ENCODE measurements at regions not wholly inside any gene's neighbourhood (a gene's known extent, or its start where the extent isn't known, plus 50 kb on each side); places are given as distances from the start of the nearest gene placed in this dataset.

- H3K4me1 ChIP-seq (ENCODE audit: control insufficient read depth, extremely low read depth, insufficient read depth, low read length), result no peaks in the 10 kb centered on the region
- no peak for FAIRE-seq
- POLR2A ChIA-PET, result no interaction called here
- H3K4me2 ChIP-seq (ENCODE audit: insufficient read depth, low read length), result no peak overlapping the region
- intact Hi-C loops (cut with micrococcal nuclease), result no loop called here
- no peaks in the 10 kb centered on the region for H3K27me3 ChIP-seq (ENCODE audit: control insufficient read depth in 2 of 2, insufficient read depth in 2 of 2, low read length in 2 of 2)
- H3K9me1 ChIP-seq (replicated peaks; ENCODE audit: control insufficient read depth, extremely low read depth, insufficient read depth, low read length), result no peaks in the 10 kb centered on the region
- dilution Hi-C loops (cut with MboI; ENCODE audit: extremely low pct_ligation_motif_present, low sequenced_read_pairs), result no loop called here
- no peaks in the 10 kb centered on the region for H4K20me1 ChIP-seq (replicated peaks; ENCODE audit: control insufficient read depth, extremely low read depth, insufficient read depth, low read length)
- no peak for TF ChIP-seq EZH2 (IDR thresholded peaks at IDR 0.05; ENCODE audit: borderline replicate concordance, low read depth, low read length, severe bottlenecking)
- no peak for TF ChIP-seq JUN (IDR thresholded peaks at IDR 0.05; ENCODE audit: borderline replicate concordance, insufficient read depth, insufficient read length, low read depth)
- no peak for TF ChIP-seq POLR2AphosphoS5 (IDR thresholded peaks at IDR 0.05; ENCODE audit: insufficient read depth, low read depth, low read length)
- no peak for TF ChIP-seq MYC (IDR thresholded peaks at IDR 0.05; ENCODE audit: low read depth, low read length)
- no peak for TF ChIP-seq POLR2A (IDR thresholded peaks at IDR 0.05; ENCODE audit: low read depth, low read length)
- TF ChIP-seq, protein P1, sequence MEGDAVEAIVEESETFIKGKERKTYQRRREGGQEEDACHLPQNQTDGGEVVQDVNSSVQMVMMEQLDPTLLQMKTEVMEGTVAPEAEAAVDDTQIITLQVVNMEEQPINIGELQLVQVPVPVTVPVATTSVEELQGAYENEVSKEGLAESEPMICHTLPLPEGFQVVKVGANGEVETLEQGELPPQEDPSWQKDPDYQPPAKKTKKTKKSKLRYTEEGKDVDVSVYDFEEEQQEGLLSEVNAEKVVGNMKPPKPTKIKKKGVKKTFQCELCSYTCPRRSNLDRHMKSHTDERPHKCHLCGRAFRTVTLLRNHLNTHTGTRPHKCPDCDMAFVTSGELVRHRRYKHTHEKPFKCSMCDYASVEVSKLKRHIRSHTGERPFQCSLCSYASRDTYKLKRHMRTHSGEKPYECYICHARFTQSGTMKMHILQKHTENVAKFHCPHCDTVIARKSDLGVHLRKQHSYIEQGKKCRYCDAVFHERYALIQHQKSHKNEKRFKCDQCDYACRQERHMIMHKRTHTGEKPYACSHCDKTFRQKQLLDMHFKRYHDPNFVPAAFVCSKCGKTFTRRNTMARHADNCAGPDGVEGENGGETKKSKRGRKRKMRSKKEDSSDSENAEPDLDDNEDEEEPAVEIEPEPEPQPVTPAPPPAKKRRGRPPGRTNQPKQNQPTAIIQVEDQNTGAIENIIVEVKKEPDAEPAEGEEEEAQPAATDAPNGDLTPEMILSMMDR (IDR thresholded peaks at IDR 0.05; ENCODE audit: extremely low read depth in 1 of 2, insufficient read depth in 1 of 2, low read depth in 1 of 2, low read length in 2 of 2), result no peak
- TF ChIP-seq GATA2 (IDR thresholded peaks at IDR 0.05; ENCODE audit: insufficient read depth, insufficient read length, low read depth, low read length), result no peak
- TF ChIP-seq, protein P2, sequence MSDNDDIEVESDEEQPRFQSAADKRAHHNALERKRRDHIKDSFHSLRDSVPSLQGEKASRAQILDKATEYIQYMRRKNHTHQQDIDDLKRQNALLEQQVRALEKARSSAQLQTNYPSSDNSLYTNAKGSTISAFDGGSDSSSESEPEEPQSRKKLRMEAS (IDR thresholded peaks at IDR 0.05; ENCODE audit: insufficient read depth, insufficient read length), result no peak
- no peak for TF ChIP-seq FOS (IDR thresholded peaks at IDR 0.05; ENCODE audit: borderline replicate concordance, insufficient read depth, low read length)
- no peak for DNase-seq (ENCODE audit: low read depth, low spot score)
- no peaks in the 10 kb centered on the region for H3K9me3 ChIP-seq (replicated peaks; ENCODE audit: control insufficient read depth, insufficient read depth, low read length)
- no peak overlapping the region for H2AFZ ChIP-seq (ENCODE audit: low read depth, low read length)
- no TSS peak for BruUV-seq (replicated peaks)
- H3K9ac ChIP-seq (replicated peaks; ENCODE audit: extremely low read depth, insufficient read depth, low read length), result no peak overlapping the region
- no peaks in the 10 kb centered on the region for H3K79me2 ChIP-seq (ENCODE audit: control insufficient read depth, insufficient read depth, low read length)
- CTCF ChIA-PET, result no interaction called here
- no peak overlapping the region for H3K4me3 ChIP-seq (replicated peaks in 1 of 3; ENCODE audit: insufficient read depth in 1 of 3, low read depth in 1 of 3, low read length in 3 of 3)
- H3K27ac ChIP-seq (ENCODE audit: insufficient read depth, low read depth, low read length), result no peak overlapping the region
- no peaks in the 10 kb centered on the region for H3K36me3 ChIP-seq (ENCODE audit: control insufficient read depth in 2 of 2, extremely low read depth in 1 of 2, insufficient read depth in 2 of 2, low read length in 2 of 2)
Measured at GRCh38 chr3:8352475-8352874, 149.1 kb upstream of the LMCD1 start.

All from endothelial cell of umbilical vein (primary cell).